ENCODE measurements at regions not wholly inside any gene's neighbourhood (a gene's known extent, or its start where the extent isn't known, plus 50 kb on each side); places are given as distances from the start of the nearest gene placed in this dataset.

GRCh38 chr5:15206133-15206532 is 293.8 kb upstream of the FBXL7 start:
- no peak for DNase-seq (ENCODE audit: low spot score)

GRCh38 chr5:15203376-15203775 is 296.6 kb upstream of the FBXL7 start:
- DNase-seq (ENCODE audit: low spot score) = no peak

GRCh38 chr5:15191012-15191411 is 309.0 kb upstream of the FBXL7 start:
- peak; percentile 23 for DNase-seq (ENCODE audit: low spot score)

- peak; percentile 41 for DNase-seq (ENCODE audit: low spot score)
These were observed 311.9 kb upstream of the ANKH start for GRCh38 chr5:15183520-15183919.

- DNase-seq (ENCODE audit: low spot score) = no peak
These were observed 298.6 kb upstream of the ANKH start for GRCh38 chr5:15170173-15170572.

GRCh38 chr5:15168358-15168757 is 296.8 kb upstream of the ANKH start:
- no peak for DNase-seq (ENCODE audit: low spot score)

- no peak for DNase-seq (ENCODE audit: low spot score)
These were observed 288.5 kb upstream of the ANKH start for GRCh38 chr5:15160091-15160490.

GRCh38 chr5:15159606-15160005 is 288.0 kb upstream of the ANKH start:
- DNase-seq (ENCODE audit: low spot score) = no peak

GRCh38 chr5:15142458-15142857 is 270.9 kb upstream of the ANKH start:
- DNase-seq (ENCODE audit: low spot score) = no peak

GRCh38 chr5:15137414-15137813 is 265.8 kb upstream of the ANKH start:
- DNase-seq (ENCODE audit: low spot score) = no peak

GRCh38 chr5:15135661-15136060 is 264.1 kb upstream of the ANKH start:
- no peak for DNase-seq (ENCODE audit: low spot score)

GRCh38 chr5:15133456-15133965 is 261.9 kb upstream of the ANKH start:
- DNase-seq (ENCODE audit: low spot score) = no peak

- DNase-seq (ENCODE audit: low spot score) = no peak
These were observed 261.3 kb upstream of the ANKH start for GRCh38 chr5:15132816-15133405.

- DNase-seq (ENCODE audit: low spot score) = no peak
These were observed 260.3 kb upstream of the ANKH start for GRCh38 chr5:15131909-15132308.

- DNase-seq (ENCODE audit: low spot score) = no peak
These were observed 253.4 kb upstream of the ANKH start for GRCh38 chr5:15124871-15125568.

GRCh38 chr5:15124461-15124860 is 252.9 kb upstream of the ANKH start:
- no peak for DNase-seq (ENCODE audit: low spot score)

- no peak for DNase-seq (ENCODE audit: low spot score)
These were observed 246.1 kb upstream of the ANKH start for GRCh38 chr5:15117688-15118087.

GRCh38 chr5:15116996-15117395 is 245.4 kb upstream of the ANKH start:
- no peak for DNase-seq (ENCODE audit: low spot score)

- no peak for DNase-seq (ENCODE audit: low spot score)
These were observed 235.1 kb upstream of the ANKH start for GRCh38 chr5:15106530-15107283.

- DNase-seq (ENCODE audit: low spot score) = peak; percentile 87
These were observed 234.3 kb upstream of the ANKH start for GRCh38 chr5:15105799-15106393.

- DNase-seq (ENCODE audit: low spot score) = no peak
These were observed 232.3 kb upstream of the ANKH start for GRCh38 chr5:15103864-15104263.

- DNase-seq (ENCODE audit: low spot score) = no peak
These were observed 231.6 kb upstream of the ANKH start for GRCh38 chr5:15103130-15103529.
